SK-N-SH (cell line): ENCODE measurements at regions not wholly inside any gene's neighbourhood (a gene's known extent, or its start where the extent isn't known, plus 50 kb on each side); places are given as distances from the start of the nearest gene placed in this dataset.
A peak's percentile ranks its signal among the peaks of the same experiment; 100 is the strongest.

Experiments used
- CTCF ChIA-PET: fragments of 300-600, 350-600 bp; formaldehyde crosslinking; extraction: SDS; loops from one replicate; lab custom pipeline; 2021; lab: Yijun Ruan, JAX
- POLR2A ChIA-PET: fragments of 350-600 bp; sonication (Branson Sonifier 250); formaldehyde crosslinking; extraction: SDS; loops from one replicate; lab custom pipeline; 2020; ENCODE audit warnings: antibody characterized with exemption, inconsistent platforms; lab: Yijun Ruan, JAX
- DNase-seq: peaks from one replicate; pipeline ENCODE4 v3.0.0; 2012
- H2AFZ ChIP-seq: fragments of 200-600 bp; sonication (generic); 2 replicates; pipeline ENCODE4 v1.8.1; 2016; ENCODE audit warnings: antibody characterized with exemption, mild to moderate bottlenecking, low read depth
- H3F3A ChIP-seq: fragments of 200-600 bp; sonication (generic); replicated peaks from 2 replicates; pipeline ENCODE3; 2016; ENCODE audit warnings: antibody characterized with exemption, mild to moderate bottlenecking; ENCODE audit not compliant: insufficient read depth
- H3K27ac ChIP-seq, 2 experiments: fragments of 200-500 bp in 1 of 2; fragments of 200-600 bp in 1 of 2; sonication (Bioruptor generic) in 1 of 2; sonication (generic), shearing (Covaris generic) in 1 of 2; 2 replicates each; pipeline versions ENCODE4 v1.5.1 to v1.6.1; 2014 to 2016; ENCODE audit warnings: low read depth in 2 of 2, inconsistent platforms in 1 of 2, low read length in 1 of 2, mild to moderate bottlenecking in 1 of 2, mixed read lengths in 1 of 2
- H3K27me3 ChIP-seq: fragments of 200-600 bp; sonication (generic), shearing (Covaris generic); 2 replicates; pipeline ENCODE4 v1.6.1; 2016; ENCODE audit warnings: mixed run types; ENCODE audit not compliant: insufficient read depth
- H3K36me3 ChIP-seq, 2 experiments: fragments of 200-500 bp in 1 of 2; fragments of 200-600 bp in 1 of 2; sonication (Bioruptor generic) in 1 of 2; sonication (generic) in 1 of 2; replicated peaks in 1 of 2; 2 replicates each; pipeline versions ENCODE3 to v1.5.1; 2014 to 2016; ENCODE audit warnings: low read length in 1 of 2, mild to moderate bottlenecking in 1 of 2; ENCODE audit not compliant: insufficient read depth in 2 of 2, control insufficient read depth in 1 of 2
- H3K4me1 ChIP-seq, 2 experiments: fragments of 200-500 bp in 1 of 2; fragments of 200-600 bp in 1 of 2; sonication (Bioruptor generic) in 1 of 2; sonication (generic), shearing (Covaris generic) in 1 of 2; 2 replicates each; pipeline versions ENCODE4 v1.5.1 to v1.6.1; 2014 to 2016; ENCODE audit warnings: low read depth in 1 of 2, low read length in 1 of 2, mixed run types in 1 of 2; ENCODE audit not compliant: insufficient read depth in 2 of 2, control insufficient read depth in 1 of 2
- H3K4me2 ChIP-seq: fragments of 200-600 bp; sonication (generic), shearing (Covaris generic); 2 replicates; pipeline ENCODE4 v1.6.1; 2017; ENCODE audit warnings: mixed run types
- H3K4me3 ChIP-seq, 2 experiments: fragments of 200-500 bp in 1 of 2; fragments of 200-600 bp in 1 of 2; sonication (Bioruptor generic) in 1 of 2; sonication (generic), shearing (Covaris generic) in 1 of 2; 2 replicates each; pipeline versions ENCODE4 v1.5.1 to v1.8.1; 2014 to 2016; ENCODE audit warnings: low read depth in 2 of 2, inconsistent platforms in 1 of 2, low read length in 1 of 2, mild to moderate bottlenecking in 1 of 2, mixed read lengths in 1 of 2, moderate library complexity in 1 of 2
- H3K79me2 ChIP-seq: fragments of 200-600 bp; sonication (generic); 2 replicates; pipeline ENCODE4 v1.8.1; 2017; ENCODE audit warnings: mild to moderate bottlenecking; ENCODE audit not compliant: insufficient read depth
- H3K9ac ChIP-seq: fragments of 200-600 bp; sonication (generic); 2 replicates; pipeline ENCODE4 v1.6.1; 2017; ENCODE audit warnings: mixed run types
- H3K9me2 ChIP-seq: fragments of 200-600 bp; sonication (generic); 2 replicates; pipeline ENCODE4 v1.6.1; 2017; ENCODE audit warnings: mixed run types
- H3K9me3 ChIP-seq: fragments of 200-600 bp; sonication (generic); 2 replicates; pipeline ENCODE4 v1.6.1; 2017; ENCODE audit warnings: mixed run types, mild to moderate bottlenecking, moderate library complexity
- H4K20me1 ChIP-seq: fragments of 200-600 bp; sonication (generic); 2 replicates; pipeline ENCODE4 v1.6.1; 2017; ENCODE audit warnings: mild to moderate bottlenecking, mixed run types; ENCODE audit not compliant: insufficient read depth
- CTCF ChIP-seq: fragments of 200-600 bp; sonication (generic); IDR thresholded peaks from 2 replicates; pipeline ENCODE4 v1.6.1; 2017; ENCODE audit warnings: antibody characterized with exemption, mild to moderate bottlenecking, moderate library complexity
- EP300 ChIP-seq, 2 experiments: IDR thresholded peaks; 2 replicates each; pipeline versions ENCODE4 v1.4.0 to v1.6.1; 2012; ENCODE audit warnings: borderline replicate concordance in 1 of 2, low read depth in 1 of 2, low read length in 1 of 2
- EZH2phosphoT487 ChIP-seq: fragments of 200-600 bp; sonication (generic); IDR thresholded peaks from 2 replicates; pipeline ENCODE4 v1.6.1; 2017; ENCODE audit warnings: low read depth, mixed run types, mild to moderate bottlenecking, antibody characterized with exemption, moderate library complexity, borderline replicate concordance
- FOXM1 ChIP-seq: IDR thresholded peaks from 2 replicates; pipeline ENCODE4 v1.4.0; 2012; ENCODE audit warnings: low read depth, mild to moderate bottlenecking
- IRF3 ChIP-seq: fragments of 150-350 bp; IDR thresholded peaks from 2 replicates; pipeline ENCODE4 v1.6.1; 2016; ENCODE audit warnings: mild to moderate bottlenecking, low read depth, low read length
- MAX ChIP-seq: IDR thresholded peaks from 2 replicates; pipeline ENCODE4 v1.4.0; 2012; ENCODE audit warnings: low read depth
- MEF2A ChIP-seq: IDR thresholded peaks from 2 replicates; pipeline ENCODE4 v1.4.0; 2012; ENCODE audit warnings: low read depth, borderline replicate concordance
- NFIC ChIP-seq: IDR thresholded peaks from 2 replicates; pipeline ENCODE4 v1.4.0; 2012; ENCODE audit warnings: borderline replicate concordance
- POLR2AphosphoS5 ChIP-seq: IDR thresholded peaks from 2 replicates; pipeline ENCODE4 v1.6.1; 2012; ENCODE audit warnings: low read depth, low read length
- RCOR1 ChIP-seq: fragments of 150-350 bp; IDR thresholded peaks from 2 replicates; pipeline ENCODE4 v1.6.1; 2017; ENCODE audit warnings: antibody characterized with exemption, low read length
- REST ChIP-seq: IDR thresholded peaks from 2 replicates; pipeline ENCODE4 v1.6.1; 2012; ENCODE audit warnings: mild to moderate bottlenecking, low read depth, low read length, moderate library complexity
- SIN3A ChIP-seq: IDR thresholded peaks from 2 replicates; pipeline ENCODE4 v1.6.1; 2012; ENCODE audit warnings: low read depth, mild to moderate bottlenecking, low read length, moderate library complexity, borderline replicate concordance
- TAF1 ChIP-seq: IDR thresholded peaks from 2 replicates; pipeline ENCODE4 v1.6.1; 2012; ENCODE audit warnings: low read depth, mild to moderate bottlenecking, low read length, moderate library complexity, borderline replicate concordance
- TCF12 ChIP-seq: IDR thresholded peaks from 2 replicates; pipeline ENCODE4 v1.4.0; 2012
- USF1 ChIP-seq: IDR thresholded peaks from 2 replicates; pipeline ENCODE4 v1.4.0; 2012; ENCODE audit warnings: low read depth, borderline replicate concordance
- USF2 ChIP-seq: fragments of 150-350 bp; IDR thresholded peaks from 2 replicates; pipeline ENCODE4 v1.6.1; 2017; ENCODE audit warnings: antibody characterized with exemption, low read length, low read depth, borderline replicate concordance
- ZBTB33 ChIP-seq: IDR thresholded peaks from 2 replicates; pipeline ENCODE4 v1.4.0; 2012; ENCODE audit warnings: low read depth, borderline replicate concordance
- WGBS: methylation state at CpG from one replicate; pipeline ENCODE4 v1.1.6; 2017; ENCODE audit warnings: low lambda C conversion rate; 5-methylcytosine and 5-hydroxymethylcytosine counted together

- no peak overlapping the region for H3K9ac ChIP-seq
- no peak overlapping the region for H3K4me3 ChIP-seq
- H2AFZ ChIP-seq: 0 out of 2 replicates have a peak overlapping the region, but pooled peaks have one; percentile 52
- no peak overlapping the region for H3K27ac ChIP-seq
- H3K79me2 ChIP-seq: no peaks in the 10 kb centered on the region
- POLR2A ChIA-PET: no interaction called here
- no peaks in the 10 kb centered on the region for H3K4me1 ChIP-seq
- H3K27me3 ChIP-seq: no peaks in the 10 kb centered on the region
- H3K9me3 ChIP-seq: no peaks in the 10 kb centered on the region
- no peaks in the 10 kb centered on the region for H3F3A ChIP-seq
- TF ChIP-seq MAX (no peak), ZBTB33 (no peak), EZH2phosphoT487 (no peak)
- DNase-seq: no peak
- H4K20me1 ChIP-seq: no peaks in the 10 kb centered on the region
- no peak overlapping the region for H3K4me2 ChIP-seq
- CTCF ChIA-PET: no interaction called here
- H3K36me3 ChIP-seq: no peaks in the 10 kb centered on the region
- no peaks in the 10 kb centered on the region for H3K9me2 ChIP-seq
Measured at GRCh38 chr1:195337646-195338045, 1270.6 kb downstream of the KCNT2 start.

GRCh38 chr1:195336812-195337211 lies 1271.4 kb downstream of the KCNT2 start:
- Histone ChIP-seq H3K9me3 (no peaks in the 10 kb centered on the region), H3K36me3 (no peaks in the 10 kb centered on the region), H3K4me3 (peak overlapping the region in 1 of 2 experiments; percentile 22; a peak in 1 of 4 replicates), H3K9me2 (no peaks in the 10 kb centered on the region), H3F3A (no peaks in the 10 kb centered on the region), H3K27ac (no peak overlapping the region), H3K4me2 (peak overlapping the region; percentile 34; the same call in 1 of the 2 replicates), H3K27me3 (no peaks in the 10 kb centered on the region), H3K4me1 (no peaks in the 10 kb centered on the region), H2AFZ (peak overlapping the region; percentile 52; the same call in 1 of the 2 replicates), H3K9ac (no peak overlapping the region), H4K20me1 (no peaks in the 10 kb centered on the region), H3K79me2 (no peaks in the 10 kb centered on the region)
- 37% methylated on average over 1 of the region's 1 CpG for WGBS
- POLR2A ChIA-PET: no interaction called here
- CTCF ChIA-PET: no interaction called here
- no peak for DNase-seq
- TF ChIP-seq USF1 (no peak), CTCF (no peak), SIN3A (no peak), USF2 (no peak), REST (no peak), RCOR1 (no peak), IRF3 (no peak), EZH2phosphoT487 (no peak), MEF2A (no peak), EP300 (IDR thresholded peaks at IDR 0.05; ENCODE audit: borderline replicate concordance in 1 of 2, low read depth in 1 of 2, low read length in 1 of 2) (no peak), TCF12 (no peak), POLR2AphosphoS5 (no peak), NFIC (no peak), TAF1 (no peak), FOXM1 (no peak)
